Right ventricle myocardium superior (tissue), 1 donor: ENCODE measurements at regions not wholly inside any gene's neighbourhood (a gene's known extent, or its start where the extent isn't known, plus 50 kb on each side); places are given as distances from the start of the nearest gene placed in this dataset.
"Not testable (repeated sequence)": the region's sequence is repeated elsewhere in the genome, so short reads cannot be mapped to it uniquely, and the experiment has no call there.

Source experiments
- ATAC-seq: fragments of 200-7000 bp; cut with Tn5 transposase; one replicate; pipeline ENCODE4 v1.9.1; 2020; ENCODE audit warnings: mild to moderate bottlenecking; ENCODE audit not compliant: poor library complexity
- DNase-seq: peaks from one replicate; pipeline ENCODE4 v3.0.0-alpha.2; 2020
- intact Hi-C: fragments of 100-400 bp; cut with DNase I; formaldehyde crosslinking; loops from one replicate; pipeline ENCODE4 v1.11.2; 2022
- donor health status: DM: no; HTN: yes; CAD: no; lungs with severe emphysema.

DNA sequence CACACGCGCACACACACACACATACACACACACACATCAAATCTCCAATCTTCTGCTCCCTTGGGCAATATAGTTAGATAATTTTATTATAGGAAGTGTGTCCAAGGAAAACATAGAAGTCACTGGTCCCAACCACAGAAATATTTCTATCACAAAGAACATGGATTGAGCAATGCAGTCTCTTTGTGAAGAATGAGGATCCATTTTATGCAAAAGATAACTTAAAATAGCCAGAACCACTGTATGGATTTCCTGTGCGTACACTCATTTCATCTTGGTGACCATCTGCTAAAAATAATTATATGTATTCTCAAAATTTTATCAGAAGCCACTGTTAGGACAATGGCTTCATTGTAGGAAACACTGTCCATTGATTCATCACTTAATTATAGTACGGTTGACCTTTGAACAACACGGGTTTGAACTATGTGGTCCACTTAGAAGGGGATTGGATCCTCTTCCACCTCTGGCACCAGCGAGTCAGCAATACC is 169.6 kb upstream of the MXRA5 start:
- ATAC-seq (no peak), DNase-seq (no peak)
- intact Hi-C loops: no loop called here

DNA sequence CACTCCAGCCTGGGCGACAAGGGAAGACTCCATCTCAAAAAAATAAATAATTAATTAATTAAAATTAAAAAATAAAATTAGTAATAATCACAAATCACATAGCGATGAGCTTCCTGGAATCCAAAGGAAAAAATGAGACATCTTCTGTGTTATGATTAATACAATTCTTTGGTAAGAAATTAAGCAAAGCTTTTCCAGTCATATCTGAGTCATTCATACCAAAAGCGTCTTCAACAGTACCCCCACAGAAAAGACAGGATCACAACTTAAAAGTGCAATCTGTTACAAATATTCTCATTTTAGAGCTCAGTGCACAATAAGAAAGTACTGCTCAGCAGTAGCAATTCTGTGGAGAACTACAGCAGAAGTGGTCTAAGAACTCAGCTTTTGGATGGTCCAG is 168.5 kb upstream of the MXRA5 start:
- intact Hi-C loops: no loop called here
- DNase-seq (no peak), ATAC-seq (no peak)

DNA sequence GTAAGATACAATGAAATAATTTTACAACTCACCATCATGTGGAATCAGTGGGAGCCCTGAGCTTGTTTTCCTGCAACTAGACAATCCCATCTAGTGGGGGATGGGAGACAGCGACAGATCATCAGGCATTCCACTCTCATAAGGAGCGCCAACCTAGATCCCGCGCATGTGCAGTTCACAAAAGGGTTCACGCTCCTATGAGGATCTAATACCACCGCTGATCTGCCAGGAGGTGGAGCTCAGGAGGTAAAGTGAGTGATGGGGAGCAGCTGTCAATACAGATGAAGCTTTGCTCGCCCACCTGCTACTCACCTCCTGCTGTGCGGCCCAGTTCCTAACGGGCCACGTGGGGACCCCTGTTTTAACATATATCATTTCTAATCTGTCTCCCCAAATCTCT is 165.7 kb upstream of the MXRA5 start:
- DNase-seq, ATAC-seq, intact Hi-C loops: not testable (repeated sequence)

DNA sequence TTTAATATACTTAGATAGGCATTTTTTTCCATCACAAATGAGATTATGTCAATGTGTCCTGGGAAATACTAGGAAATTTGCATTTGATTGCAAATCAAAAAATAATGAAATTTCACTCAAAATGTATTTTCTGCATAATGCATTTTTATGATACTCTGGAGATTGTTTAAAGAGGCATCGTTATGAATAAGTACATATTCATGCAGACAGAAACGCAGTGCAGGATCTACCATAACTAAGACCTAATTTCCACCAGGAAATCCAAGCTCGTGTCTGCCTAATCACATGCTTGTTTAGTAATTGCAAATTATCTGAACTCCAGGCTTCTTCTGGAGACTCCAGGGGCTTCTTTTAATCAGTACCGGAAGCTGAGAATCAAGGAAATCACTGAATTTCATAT is 163.5 kb upstream of the MXRA5 start:
- DNase-seq (no peak), ATAC-seq (no peak)
- intact Hi-C loops: no loop called here

DNA sequence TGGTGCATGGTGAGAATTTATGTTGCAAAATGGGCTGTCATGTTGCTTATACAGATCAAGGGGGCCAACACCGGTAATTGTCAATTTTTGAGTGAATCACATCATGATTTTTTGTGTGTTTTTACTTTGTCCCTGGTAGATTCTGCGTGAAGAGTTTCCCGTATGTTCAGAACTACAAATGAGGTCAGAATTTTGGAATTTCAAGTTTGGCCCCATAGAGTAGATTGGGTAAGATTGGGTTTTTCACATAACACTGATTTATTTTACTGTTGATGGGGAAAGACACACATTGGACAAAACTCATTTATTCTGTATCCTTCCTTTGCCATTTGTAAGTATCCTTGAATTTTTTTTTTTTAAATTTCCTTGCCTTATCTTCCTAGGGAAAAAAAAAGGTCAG is 158.5 kb upstream of the MXRA5 start:
- intact Hi-C loops: no loop called here
- ATAC-seq (no peak), DNase-seq (no peak)

DNA sequence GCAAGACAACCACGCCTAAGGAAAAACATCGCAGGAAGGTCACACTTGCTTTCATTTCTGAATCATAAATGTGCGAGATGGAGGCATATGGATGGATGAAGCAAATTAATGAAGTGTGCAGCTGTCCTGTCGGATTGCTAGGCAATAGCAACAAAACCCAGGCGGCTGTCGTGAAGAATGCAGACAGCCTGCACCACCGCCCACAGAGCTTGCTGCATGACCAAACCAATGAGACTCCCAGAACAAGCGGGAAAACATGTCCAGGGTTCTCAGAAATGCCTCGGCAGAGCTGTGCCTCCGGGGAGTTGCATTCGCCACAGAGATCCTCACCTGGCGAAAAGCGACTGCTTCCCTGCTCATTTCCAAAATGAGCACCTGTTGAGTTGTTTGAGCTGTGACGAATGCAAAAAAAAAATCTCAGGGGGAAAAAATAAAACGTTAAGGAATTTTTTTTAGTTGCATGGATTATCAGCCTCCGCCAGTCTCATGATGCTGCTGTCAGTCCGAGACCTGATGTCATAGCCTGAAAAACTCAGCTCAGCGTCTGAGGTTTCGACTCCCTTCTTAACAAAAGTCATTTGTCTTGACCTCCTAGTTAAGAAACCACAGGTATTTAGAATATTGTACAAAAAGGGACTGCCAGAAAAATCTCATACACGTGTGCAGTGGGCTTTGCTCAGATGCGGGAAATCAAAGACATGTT is 155.5 kb upstream of the MXRA5 start:
- intact Hi-C loops: no loop called here
- no peak for DNase-seq
- ATAC-seq: no peak

DNA sequence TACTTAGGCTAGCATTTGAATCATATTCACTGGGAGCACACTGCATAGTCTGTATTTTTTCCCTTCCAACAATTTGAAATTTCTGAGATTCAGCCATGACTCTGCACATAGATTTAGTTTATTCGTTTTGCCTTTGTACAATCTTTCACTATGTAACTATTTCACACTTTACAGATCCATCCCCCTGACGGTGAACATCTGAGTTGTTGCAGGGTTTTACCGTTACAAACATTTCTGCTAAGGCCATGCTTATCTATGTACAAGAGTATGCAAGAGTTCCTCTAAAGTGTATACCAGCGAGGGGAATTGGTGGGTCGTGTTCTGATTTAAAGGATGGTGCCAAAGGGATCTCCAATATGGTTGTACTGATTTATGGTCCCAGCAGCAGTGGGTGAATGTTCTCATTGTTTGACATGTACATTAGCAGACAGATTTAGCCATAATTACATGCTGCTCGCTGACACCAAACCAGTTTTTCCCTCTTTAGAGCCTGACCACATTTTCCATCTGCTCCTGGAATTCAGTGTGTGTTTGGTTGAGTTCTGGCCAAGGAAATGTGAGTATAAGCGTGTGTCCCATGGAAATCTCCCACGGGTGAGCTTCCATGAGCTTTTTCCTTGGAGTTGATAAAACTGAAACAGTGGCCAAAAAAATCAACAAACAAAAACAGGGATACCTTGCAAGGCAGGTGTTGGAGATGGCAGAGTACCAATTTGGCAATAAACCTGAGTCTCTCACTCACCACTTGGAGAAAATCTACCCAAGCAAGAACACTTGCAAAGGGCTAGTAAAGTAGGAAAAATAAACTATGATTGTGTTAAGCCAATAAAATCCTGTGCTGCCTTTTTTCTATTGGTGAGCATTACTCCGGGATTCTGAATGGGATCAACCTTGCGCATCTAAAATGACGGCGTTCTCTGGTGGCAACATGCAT is 149.7 kb upstream of the MXRA5 start:
- ATAC-seq, DNase-seq, intact Hi-C loops: not testable (repeated sequence)

DNA sequence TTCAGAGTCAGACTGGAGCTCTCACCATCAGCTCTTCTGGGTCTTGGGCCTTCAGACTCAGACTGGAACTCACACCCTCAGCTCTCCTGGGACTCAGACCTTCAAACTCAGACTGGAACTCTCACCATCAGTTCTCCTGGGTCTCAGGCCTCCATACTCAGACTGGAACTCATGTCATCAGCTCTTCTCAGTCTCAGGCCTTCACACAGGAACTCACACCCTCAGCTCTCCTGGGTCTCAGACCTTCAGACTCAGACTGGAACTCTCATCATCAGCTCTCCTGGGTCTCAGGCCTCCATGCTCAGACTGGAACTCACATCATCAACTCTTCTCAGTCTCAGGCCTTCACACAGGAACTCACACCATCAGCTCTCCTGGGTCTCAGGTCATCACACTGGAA is 147.2 kb upstream of the MXRA5 start:
- no peak for ATAC-seq
- no peak for DNase-seq
- intact Hi-C loops: no loop called here

DNA sequence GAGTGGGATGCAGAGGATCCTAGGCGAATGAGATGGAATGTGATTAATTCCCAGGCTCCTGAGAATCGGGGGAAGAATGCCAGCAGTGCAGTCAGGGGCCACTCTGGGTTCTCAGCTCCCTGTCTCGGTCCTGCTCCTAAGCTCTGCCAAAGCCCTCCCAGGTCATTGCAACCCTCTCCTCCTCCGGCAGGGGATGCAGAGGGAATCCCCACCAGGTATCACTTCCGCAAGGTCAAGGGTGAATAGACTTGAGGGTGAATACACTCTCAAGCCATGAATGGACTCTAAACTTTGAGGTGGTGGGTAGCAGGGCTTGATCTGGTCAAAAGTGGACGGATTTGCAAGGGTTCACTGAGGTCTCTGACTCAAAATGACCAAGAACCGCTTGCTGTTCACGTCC is 139.3 kb upstream of the MXRA5 start:
- ATAC-seq (no peak), DNase-seq (no peak)
- intact Hi-C loops: no loop called here

DNA sequence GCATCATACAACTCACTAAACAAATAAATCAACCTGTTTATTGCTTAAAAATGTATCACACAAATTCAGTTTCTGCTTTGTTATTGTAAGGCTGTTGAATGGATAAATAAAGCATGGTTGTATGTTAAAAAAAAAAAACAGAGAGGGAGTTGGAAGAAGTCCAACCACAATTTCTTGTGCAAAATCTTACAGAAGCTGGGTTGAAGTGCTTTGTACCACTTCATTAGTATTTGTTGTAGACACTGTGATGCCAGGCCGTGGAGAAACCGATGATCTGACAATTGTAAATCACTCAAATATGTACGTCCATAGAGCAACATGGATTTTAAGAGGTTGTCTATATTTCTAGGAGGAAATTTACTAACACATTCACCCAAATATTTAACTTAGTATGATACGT is 132.6 kb upstream of the MXRA5 start:
- ATAC-seq (no peak), DNase-seq (no peak)
- intact Hi-C loops: no loop called here

DNA sequence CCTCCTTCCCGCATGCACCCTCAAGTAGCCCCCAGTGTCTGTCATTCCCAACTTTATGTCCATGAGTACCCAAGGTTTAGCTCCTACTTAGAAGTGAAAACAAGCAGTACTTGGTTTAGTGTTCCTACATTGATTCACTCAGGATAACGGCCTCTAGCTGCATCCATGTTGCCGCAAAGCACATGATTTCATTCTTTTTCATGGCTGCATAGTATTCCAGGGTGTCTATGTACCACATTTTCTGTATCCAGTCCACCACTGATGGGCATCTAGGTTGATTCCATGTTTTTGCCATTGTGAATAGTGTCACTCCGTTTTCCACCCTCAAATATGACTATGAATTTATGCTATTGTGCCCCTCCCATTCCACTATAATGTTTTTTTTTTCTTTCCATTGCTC is 130.5 kb upstream of the MXRA5 start:
- DNase-seq: no peak
- ATAC-seq: no peak
- intact Hi-C loops: no loop called here

DNA sequence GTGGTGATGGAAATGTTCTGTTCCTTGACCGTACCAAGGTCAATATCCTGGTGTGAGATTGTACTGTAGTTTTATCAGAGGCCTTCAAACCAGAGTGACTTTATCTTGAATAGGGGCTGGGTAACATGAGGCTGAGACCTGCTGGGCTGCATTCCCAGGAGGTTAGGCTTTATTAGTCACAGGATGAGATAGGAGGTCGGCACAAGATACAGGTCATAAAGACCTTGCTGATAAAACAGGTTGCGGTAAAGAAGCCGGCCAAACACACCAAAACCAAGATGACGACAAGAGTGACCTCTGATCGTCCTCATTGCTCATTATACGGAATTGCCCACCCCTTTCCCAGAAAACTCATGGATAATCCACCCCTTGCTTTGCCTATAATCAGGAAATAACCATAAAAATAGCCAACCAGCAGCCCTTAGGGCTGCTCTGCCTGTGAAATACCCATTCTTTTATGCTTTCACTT is 123.8 kb upstream of the MXRA5 start:
- ATAC-seq, DNase-seq, intact Hi-C loops: not testable (repeated sequence)

DNA sequence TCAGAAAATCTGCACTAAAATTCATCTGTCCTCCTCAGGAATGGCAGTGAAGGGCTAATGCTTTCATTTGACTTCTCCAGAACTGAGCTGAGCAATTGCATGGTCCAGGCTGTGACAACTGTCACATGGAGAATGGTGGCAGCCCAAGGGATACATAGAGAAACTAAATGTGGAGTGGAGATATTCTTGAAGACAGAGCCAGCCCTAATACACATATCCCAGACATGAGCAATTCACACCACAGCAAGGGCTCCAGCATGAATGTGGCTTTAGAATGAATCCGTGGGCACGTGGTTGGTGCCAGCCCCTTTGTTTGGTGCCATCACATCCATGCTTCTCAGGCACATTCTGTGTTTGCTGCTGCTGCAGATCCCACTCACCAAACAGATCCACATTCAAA is 121.6 kb upstream of the MXRA5 start:
- DNase-seq (no peak), ATAC-seq (no peak)
- intact Hi-C loops: no loop called here

DNA sequence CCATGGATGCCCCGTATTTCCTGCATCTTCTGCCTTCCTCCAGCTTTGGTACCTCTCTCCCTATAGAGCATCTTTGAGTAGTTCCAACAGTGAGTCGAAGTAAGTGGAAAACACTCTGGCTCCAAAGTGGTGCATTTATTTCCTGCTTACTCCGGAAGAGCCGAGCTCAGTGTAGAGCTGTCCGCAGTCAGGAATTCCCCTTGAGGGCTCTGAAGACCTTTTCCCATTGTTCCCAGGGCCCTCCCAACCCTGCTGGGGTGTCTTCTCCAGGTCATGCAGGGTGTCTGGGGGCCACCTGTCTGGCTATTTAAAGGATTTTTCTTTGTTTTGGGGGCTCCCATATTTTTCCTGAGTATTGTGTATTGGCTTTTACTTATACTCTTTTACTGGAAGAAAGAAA is 118.6 kb upstream of the MXRA5 start:
- ATAC-seq (no peak), DNase-seq (no peak)
- intact Hi-C loops: no loop called here

DNA sequence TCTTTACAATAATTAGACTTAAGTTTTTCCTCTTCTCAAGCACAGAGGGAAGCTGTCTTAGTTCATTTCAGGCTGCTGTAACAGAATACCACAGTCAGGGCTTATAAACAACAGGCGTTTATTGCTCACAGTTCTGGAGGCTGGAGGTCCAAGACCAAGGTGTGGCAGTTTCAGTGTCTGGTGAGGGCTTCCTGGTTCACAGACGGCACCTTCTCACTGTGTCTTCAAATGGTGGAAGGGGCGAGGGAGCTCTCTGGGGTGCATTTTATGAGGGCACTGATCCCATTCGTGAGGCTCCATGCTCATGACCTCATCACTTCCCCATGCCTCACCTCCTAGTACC is 115.7 kb upstream of the MXRA5 start:
- intact Hi-C loops: no loop called here
- ATAC-seq: no peak
- DNase-seq: no peak

DNA sequence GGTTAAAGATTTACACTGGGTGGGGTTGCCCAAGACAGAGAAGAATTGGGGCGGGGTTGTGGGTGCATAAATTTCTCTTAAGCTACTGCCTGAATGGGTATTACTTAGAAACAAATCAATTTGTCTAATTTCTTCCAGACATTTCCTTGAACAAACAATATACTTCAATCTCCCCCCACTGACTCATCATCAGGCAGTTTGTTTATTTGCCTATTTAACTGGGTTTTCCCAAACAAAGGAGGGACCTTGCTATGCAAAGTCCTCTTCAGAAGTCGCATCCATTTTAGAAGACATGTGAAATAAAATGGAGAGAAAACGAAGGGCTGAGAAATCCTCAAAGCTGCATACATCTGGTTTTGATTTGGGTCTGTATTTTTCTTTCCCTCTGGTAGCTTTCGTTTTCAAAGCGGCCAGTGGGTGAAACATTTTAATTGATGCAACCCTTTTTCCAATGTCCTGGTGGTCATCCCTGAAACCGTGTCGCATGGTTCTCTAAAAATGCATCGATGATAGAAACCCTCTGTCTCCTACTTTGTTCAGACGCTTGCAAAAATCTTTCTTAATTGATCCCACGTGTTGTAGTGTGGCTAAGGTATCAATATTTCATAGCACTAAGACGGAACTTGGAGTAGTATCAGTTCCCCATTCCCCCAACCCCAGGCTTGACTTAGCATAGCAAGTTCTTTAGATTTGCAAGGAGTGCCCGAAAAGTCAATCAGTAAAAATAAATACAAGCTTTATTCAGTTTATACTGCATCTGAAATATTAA is 115.1 kb upstream of the MXRA5 start:
- DNase-seq (no peak), ATAC-seq (no peak)
- intact Hi-C loops: no loop called here

DNA sequence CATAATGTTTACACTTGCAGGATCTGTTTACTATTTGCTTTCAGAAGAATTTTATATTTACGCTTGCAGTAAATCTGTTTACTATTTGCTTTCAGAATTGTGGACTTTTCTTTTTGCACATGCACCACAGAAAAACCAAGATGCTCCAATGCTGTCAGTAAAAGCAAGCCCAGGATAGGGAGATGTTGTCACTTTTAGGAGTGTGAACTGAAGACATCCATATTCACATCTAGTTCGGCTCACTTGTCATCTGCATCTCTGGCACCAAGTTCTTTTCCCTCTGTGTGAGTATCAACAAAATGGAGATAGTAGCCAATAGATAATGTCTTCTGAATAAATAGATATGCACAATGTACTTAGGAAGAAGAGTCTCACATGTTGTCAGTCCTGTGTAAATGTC is 109.3 kb upstream of the MXRA5 start:
- ATAC-seq (no peak), DNase-seq (no peak)
- intact Hi-C loops: no loop called here

DNA sequence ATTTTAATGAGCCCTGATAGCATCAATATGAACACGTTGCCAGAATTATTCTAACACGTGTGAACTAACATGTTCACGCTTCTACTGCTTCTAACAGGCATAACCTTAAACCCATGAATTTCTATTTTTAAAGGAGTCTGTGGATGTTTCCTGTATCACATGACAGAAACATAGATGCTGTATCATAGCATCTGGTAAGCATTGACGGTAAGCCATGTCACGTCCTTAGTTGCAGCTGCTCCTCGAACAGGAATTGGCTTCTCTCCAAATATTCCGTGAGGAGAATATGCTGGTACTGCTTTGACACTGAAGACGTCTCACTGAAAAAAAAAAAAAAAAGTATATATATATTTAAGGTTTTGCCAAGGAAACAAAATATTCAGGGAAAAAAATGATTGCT is 105.1 kb upstream of the MXRA5 start:
- intact Hi-C loops: no loop called here
- no peak for DNase-seq
- no peak for ATAC-seq

DNA sequence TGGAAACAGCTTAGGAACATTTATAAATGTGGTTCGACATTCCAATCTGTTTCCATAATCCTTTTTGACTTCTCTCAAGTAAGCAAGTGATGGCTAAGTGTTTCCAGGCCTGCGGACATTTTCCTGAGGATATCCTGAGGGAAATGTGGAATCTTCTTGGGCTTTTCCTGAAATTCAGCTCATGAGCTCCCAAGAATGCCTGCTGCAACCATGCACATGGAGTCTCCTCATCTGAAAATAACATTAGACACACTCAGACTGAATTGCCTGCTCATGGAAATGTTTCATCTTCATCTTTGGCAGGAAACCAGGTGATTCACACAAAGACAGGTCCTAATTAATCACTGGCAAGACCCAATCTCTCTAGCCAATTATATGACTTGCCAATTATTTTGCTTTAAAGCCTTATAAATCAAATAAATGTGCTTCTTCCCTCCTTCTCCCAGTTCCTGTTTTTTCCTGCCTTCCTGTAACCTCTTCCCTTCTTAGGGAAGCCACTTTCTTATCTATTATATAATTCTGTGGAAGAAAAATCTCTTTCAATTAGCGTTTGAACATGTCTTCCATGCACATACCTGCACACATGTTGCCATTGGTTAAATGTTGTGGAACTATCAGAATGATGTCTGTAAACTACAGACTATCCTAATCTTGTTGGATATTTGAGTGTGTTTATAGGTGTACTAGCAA is 104.6 kb upstream of the MXRA5 start:
- DNase-seq (no peak), ATAC-seq (no peak)
- intact Hi-C loops: no loop called here
